MM.1S (cell line): ENCODE measurements at regions not wholly inside any gene's neighbourhood (a gene's known extent, or its start where the extent isn't known, plus 50 kb on each side); places are given as distances from the start of the nearest gene placed in this dataset.

ENCODE experiments used
- CTCF ChIP-seq: fragments of 300-600 bp; sonication (generic); IDR thresholded peaks from 2 replicates; pipeline ENCODE4 v1.5.1; 2016; ENCODE audit warnings: antibody characterized with exemption, low read length, mixed read lengths
- EZH2 ChIP-seq: fragments of 300-600 bp; sonication (generic); optimal IDR thresholded peaks from 2 replicates; pipeline ENCODE3; 2017; ENCODE audit warnings: low read depth, mild to moderate bottlenecking, antibody characterized with exemption, low read length, mixed read lengths
- EZH2phosphoT487 ChIP-seq: fragments of 300-600 bp; sonication (generic); IDR thresholded peaks from 2 replicates; pipeline ENCODE4 v1.6.1; 2018; ENCODE audit warnings: antibody characterized with exemption, low read length

GRCh38 chr18:44066541-44066940, 614.1 kb upstream of the SETBP1 start:
- TF ChIP-seq CTCF = no peak
- no peak for TF ChIP-seq EZH2
- TF ChIP-seq EZH2phosphoT487 = no peak
